ENCODE measurements at regions not wholly inside any gene's neighbourhood (a gene's known extent, or its start where the extent isn't known, plus 50 kb on each side); places are given as distances from the start of the nearest gene placed in this dataset.

DNA sequence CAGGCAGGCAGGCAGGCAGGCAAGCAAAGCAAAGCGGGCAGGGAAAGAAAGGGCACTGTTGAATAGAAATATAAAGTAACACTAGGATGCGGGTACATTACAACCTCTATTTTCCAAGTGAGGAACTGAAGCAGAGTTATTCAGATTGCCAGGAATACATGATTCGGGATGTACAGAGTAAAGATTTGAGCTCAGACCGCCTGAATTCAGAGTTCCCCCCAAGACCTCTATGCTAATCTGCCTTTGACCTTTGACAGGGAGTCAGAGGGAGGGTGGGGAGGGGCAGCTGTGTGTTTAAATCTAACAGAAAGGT, 271.9 kb upstream of the SMIM31 start:
- Histone ChIP-seq H3K4me3 (no peak overlapping the region), H3K27ac (no peak overlapping the region), H3K4me1 (no peaks in the 10 kb centered on the region), H3K9me3 (no peaks in the 10 kb centered on the region), H3K36me3 (no peaks in the 10 kb centered on the region), H3K27me3 (no peaks in the 10 kb centered on the region)
- no peak for DNase-seq (ENCODE audit: extremely low spot score in 2 of 2)
- intact Hi-C loops (cut with DNase I), result no loop called here
- no peak for TF ChIP-seq POLR2A (IDR thresholded peaks at IDR 0.05)

DNA sequence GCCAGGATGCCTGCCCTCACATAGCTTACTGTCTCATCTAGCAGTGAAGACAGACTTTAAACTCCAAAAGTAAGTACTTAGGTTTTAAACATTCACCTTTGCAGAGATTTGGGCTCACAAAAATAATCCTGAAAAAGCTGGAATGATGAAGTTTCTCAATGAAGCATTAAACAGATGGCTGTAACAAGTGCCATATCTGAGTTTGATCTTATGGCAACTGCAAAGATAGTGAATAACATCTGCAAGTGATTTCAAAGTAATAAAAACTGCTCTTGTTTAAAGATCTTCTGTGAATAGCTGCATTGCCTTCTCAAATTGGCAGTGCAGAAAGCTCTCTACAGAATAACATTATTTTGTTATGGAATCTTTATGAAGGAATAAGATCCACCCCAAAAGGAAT, 271.2 kb upstream of the SMIM31 start:
- no peaks in the 10 kb centered on the region for H3K4me1 ChIP-seq
- no peak for DNase-seq (ENCODE audit: extremely low spot score in 2 of 2)
- TF ChIP-seq POLR2A (IDR thresholded peaks at IDR 0.05) (no peak), POLR2AphosphoS5 (IDR thresholded peaks at IDR 0.05; ENCODE audit: insufficient read depth in 1 of 2, low read depth in 1 of 2) (no peak)
- TF ChIP-seq, protein P1, sequence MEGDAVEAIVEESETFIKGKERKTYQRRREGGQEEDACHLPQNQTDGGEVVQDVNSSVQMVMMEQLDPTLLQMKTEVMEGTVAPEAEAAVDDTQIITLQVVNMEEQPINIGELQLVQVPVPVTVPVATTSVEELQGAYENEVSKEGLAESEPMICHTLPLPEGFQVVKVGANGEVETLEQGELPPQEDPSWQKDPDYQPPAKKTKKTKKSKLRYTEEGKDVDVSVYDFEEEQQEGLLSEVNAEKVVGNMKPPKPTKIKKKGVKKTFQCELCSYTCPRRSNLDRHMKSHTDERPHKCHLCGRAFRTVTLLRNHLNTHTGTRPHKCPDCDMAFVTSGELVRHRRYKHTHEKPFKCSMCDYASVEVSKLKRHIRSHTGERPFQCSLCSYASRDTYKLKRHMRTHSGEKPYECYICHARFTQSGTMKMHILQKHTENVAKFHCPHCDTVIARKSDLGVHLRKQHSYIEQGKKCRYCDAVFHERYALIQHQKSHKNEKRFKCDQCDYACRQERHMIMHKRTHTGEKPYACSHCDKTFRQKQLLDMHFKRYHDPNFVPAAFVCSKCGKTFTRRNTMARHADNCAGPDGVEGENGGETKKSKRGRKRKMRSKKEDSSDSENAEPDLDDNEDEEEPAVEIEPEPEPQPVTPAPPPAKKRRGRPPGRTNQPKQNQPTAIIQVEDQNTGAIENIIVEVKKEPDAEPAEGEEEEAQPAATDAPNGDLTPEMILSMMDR (IDR thresholded peaks at IDR 0.05), result no peak
- H3K27ac ChIP-seq, result no peak overlapping the region
- no peaks in the 10 kb centered on the region for H3K9me3 ChIP-seq
- H3K27me3 ChIP-seq, result no peaks in the 10 kb centered on the region
- no peaks in the 10 kb centered on the region for H3K36me3 ChIP-seq
- intact Hi-C loops (cut with DNase I), result no loop called here
- H3K4me3 ChIP-seq, result no peak overlapping the region

DNA sequence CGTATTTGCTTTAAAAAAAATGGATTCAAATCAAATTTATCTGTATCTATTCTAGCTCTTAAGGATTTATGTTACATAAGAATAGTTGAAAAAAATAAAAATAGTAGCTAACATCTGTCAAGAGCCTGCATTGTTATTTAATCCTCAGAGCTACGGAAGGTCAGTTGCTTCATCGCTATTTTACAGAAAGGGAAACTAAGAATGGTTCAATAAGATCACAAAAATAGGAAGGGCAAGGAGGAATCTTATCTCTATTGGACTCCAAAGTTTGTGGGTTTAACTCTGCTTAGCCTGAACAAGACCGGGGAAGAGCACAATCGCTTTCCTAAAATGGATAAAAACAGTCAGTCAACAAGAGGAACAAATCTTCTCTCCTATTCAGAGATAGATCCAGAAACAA, 270.2 kb upstream of the SMIM31 start:
- TF ChIP-seq POLR2A (IDR thresholded peaks at IDR 0.05) (no peak), POLR2AphosphoS5 (IDR thresholded peaks at IDR 0.05; ENCODE audit: insufficient read depth in 1 of 2, low read depth in 1 of 2) (no peak)
- TF ChIP-seq, protein P1 (IDR thresholded peaks at IDR 0.05), result no peak
- H3K4me1 ChIP-seq, result no peaks in the 10 kb centered on the region
- no peaks in the 10 kb centered on the region for H3K27me3 ChIP-seq
- no peaks in the 10 kb centered on the region for H3K9me3 ChIP-seq
- H3K4me3 ChIP-seq, result no peak overlapping the region
- intact Hi-C loops (cut with DNase I), result no loop called here
- no peak overlapping the region for H3K27ac ChIP-seq
- H3K36me3 ChIP-seq, result no peaks in the 10 kb centered on the region
- DNase-seq (ENCODE audit: extremely low spot score in 2 of 2), result no peak

DNA sequence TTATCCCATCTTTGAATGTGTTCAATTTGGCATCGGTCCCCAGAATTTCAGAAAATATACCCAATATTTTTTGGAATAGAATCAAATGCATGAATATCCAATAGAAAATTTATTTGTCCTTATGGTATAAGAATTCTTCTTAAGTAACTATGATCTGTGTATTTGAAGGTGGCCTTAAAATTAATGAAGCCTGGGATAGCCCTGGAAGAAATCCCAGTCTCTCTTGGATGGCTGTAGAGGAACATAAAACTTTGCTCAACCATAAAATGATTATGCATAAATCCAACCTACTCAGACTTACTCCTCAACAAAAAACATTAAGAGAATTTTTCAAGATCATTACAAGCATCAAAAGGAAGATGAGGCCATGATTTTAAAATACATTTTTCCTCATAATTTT, 269.4 kb upstream of the SMIM31 start:
- Histone ChIP-seq H3K27ac (no peak overlapping the region), H3K27me3 (no peaks in the 10 kb centered on the region), H3K4me1 (no peaks in the 10 kb centered on the region), H3K9me3 (no peaks in the 10 kb centered on the region), H3K4me3 (no peak overlapping the region), H3K36me3 (no peaks in the 10 kb centered on the region)
- TF ChIP-seq POLR2A (IDR thresholded peaks at IDR 0.05) (no peak), POLR2AphosphoS5 (IDR thresholded peaks at IDR 0.05; ENCODE audit: insufficient read depth in 1 of 2, low read depth in 1 of 2) (no peak)
- TF ChIP-seq, protein P1 (IDR thresholded peaks at IDR 0.05), result no peak
- no peak for DNase-seq (ENCODE audit: extremely low spot score in 2 of 2)
- intact Hi-C loops (cut with DNase I), result no loop called here

DNA sequence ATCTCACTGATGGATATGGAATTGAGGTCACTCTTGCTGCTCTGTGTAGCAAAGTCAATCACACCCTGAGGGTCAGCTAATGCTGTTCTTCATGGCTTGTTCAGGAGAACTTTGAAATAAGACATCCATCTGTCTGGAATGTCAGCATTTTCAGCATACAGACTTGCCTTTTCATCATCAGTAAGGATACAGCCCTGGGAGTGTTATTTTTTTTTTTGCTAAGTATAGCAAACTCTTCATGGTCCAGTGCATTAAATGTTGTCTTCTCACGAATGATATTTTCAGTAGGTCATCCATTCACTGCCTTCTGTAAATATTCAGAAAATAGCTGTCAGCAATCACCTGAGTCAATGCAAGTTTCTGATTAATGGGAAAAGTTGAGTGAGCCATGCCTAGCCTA, 268.8 kb upstream of the SMIM31 start:
- no peaks in the 10 kb centered on the region for H3K9me3 ChIP-seq
- no peak overlapping the region for H3K4me3 ChIP-seq
- intact Hi-C loops (cut with DNase I), result no loop called here
- DNase-seq (ENCODE audit: extremely low spot score in 2 of 2), result no peak
- TF ChIP-seq, protein P1 (IDR thresholded peaks at IDR 0.05), result no peak
- no peak for TF ChIP-seq POLR2AphosphoS5 (IDR thresholded peaks at IDR 0.05; ENCODE audit: insufficient read depth in 1 of 2, low read depth in 1 of 2)
- no peak for TF ChIP-seq POLR2A (IDR thresholded peaks at IDR 0.05)
- H3K36me3 ChIP-seq, result no peaks in the 10 kb centered on the region
- no peaks in the 10 kb centered on the region for H3K27me3 ChIP-seq
- no peaks in the 10 kb centered on the region for H3K4me1 ChIP-seq
- H3K27ac ChIP-seq, result no peak overlapping the region

- H3K36me3 ChIP-seq, result no peaks in the 10 kb centered on the region
- DNase-seq (ENCODE audit: extremely low spot score in 2 of 2), result no peak
- TF ChIP-seq, protein P1 (IDR thresholded peaks at IDR 0.05), result no peak
- TF ChIP-seq POLR2AphosphoS5 (IDR thresholded peaks at IDR 0.05; ENCODE audit: insufficient read depth in 1 of 2, low read depth in 1 of 2) (no peak), POLR2A (IDR thresholded peaks at IDR 0.05) (no peak)
- H3K4me1 ChIP-seq, result no peaks in the 10 kb centered on the region
- no peaks in the 10 kb centered on the region for H3K27me3 ChIP-seq
- no peaks in the 10 kb centered on the region for H3K9me3 ChIP-seq
- no peak overlapping the region for H3K4me3 ChIP-seq
- intact Hi-C loops (cut with DNase I), result no loop called here
- H3K27ac ChIP-seq, result no peak overlapping the region
Measured at GRCh38 chr4:164488114-164488513, 265.8 kb upstream of the SMIM31 start.

Measured in vagina (tissue), 2 donors.